ENCODE measurements at regions not wholly inside any gene's neighbourhood (a gene's known extent, or its start where the extent isn't known, plus 50 kb on each side); places are given as distances from the start of the nearest gene placed in this dataset.

DNA sequence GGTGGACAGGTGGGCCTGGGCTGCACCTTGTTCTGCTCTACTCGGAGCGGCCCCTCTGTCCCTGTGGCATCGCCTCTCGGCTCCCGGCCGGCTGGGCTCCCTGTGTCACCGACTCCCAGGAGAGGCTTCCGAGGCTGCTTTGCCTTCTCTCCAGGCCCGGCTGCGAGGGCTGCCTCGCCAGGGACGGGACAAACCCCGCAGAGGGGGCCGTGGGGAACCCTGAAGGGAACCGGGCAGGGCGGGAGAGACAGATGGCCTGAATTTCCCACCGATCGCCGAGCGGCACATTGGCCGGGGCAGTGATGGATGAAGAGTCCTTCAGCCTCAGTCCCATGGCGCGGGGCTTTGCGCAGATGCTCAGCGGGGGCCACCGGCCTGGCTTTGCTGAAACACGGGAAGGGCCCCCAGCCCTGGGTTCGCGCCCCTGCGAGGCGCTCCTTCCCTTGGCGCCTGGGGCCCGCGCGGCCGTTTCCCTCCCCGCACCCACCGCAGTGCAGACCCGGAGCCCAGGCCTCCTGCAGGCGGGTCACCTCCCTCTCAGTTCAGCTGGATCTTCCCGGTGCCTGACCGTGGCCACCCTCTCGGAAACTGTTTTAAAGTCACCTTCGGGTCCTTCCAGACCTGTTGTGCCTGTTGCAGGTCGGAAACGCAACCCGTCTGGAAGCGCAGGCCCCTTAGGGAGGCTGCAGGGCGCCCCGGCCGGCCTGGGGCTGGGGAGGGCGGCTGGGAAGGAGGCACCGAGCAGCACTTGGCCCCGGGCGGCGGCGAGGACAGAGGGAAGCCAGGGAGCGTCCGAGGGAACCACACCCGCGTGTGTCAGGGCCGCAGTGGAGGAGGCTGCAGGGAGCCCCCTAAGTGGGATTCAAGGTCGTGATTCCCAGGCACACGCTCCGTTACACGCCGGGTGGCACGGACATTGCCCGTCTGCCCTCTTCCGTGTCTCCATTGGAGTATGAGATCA is 341.9 kb upstream of the SALL3 start:
- TF ChIP-seq HDGF (IDR thresholded peaks at IDR 0.05; ENCODE audit: borderline replicate concordance) (no peak), SUZ12 (IDR thresholded peaks at IDR 0.05) (no peak), BHLHE40 (IDR thresholded peaks at IDR 0.05; ENCODE audit: borderline replicate concordance) (no peak), LEF1 (IDR thresholded peaks at IDR 0.05; ENCODE audit: borderline replicate concordance) (no peak), SP1 (IDR thresholded peaks at IDR 0.05) (no peak), FOXM1 (IDR thresholded peaks at IDR 0.05; ENCODE audit: borderline replicate concordance) (no peak), CTBP1 (IDR thresholded peaks at IDR 0.05; ENCODE audit: borderline replicate concordance) (no peak), ARNT (IDR thresholded peaks at IDR 0.05) (no peak), FOXK2 (IDR thresholded peaks at IDR 0.05) (no peak), FOXA1 (IDR thresholded peaks at IDR 0.05) (no peak), ELF4 (IDR thresholded peaks at IDR 0.05) (no peak), L3MBTL2 (conservative IDR thresholded peaks at IDR 0.05) (no peak), ZNF384 (IDR thresholded peaks at IDR 0.05) (no peak)
- TF ChIP-seq, protein P1, sequence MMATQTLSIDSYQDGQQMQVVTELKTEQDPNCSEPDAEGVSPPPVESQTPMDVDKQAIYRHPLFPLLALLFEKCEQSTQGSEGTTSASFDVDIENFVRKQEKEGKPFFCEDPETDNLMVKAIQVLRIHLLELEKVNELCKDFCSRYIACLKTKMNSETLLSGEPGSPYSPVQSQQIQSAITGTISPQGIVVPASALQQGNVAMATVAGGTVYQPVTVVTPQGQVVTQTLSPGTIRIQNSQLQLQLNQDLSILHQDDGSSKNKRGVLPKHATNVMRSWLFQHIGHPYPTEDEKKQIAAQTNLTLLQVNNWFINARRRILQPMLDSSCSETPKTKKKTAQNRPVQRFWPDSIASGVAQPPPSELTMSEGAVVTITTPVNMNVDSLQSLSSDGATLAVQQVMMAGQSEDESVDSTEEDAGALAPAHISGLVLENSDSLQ (IDR thresholded peaks at IDR 0.05) = no peak
